ENCODE measurements at regions not wholly inside any gene's neighbourhood (a gene's known extent, or its start where the extent isn't known, plus 50 kb on each side); places are given as distances from the start of the nearest gene placed in this dataset.
A peak's percentile ranks its signal among the peaks of the same experiment; 100 is the strongest.

GRCh38 chr18:62634458-62634857 is 80.9 kb upstream of the PHLPP1 start:
- Histone ChIP-seq H3K27me3 (ENCODE audit: control insufficient read depth in 4 of 4, insufficient read depth in 4 of 4, low read length in 3 of 4) (no peaks in the 10 kb centered on the region), H3K4me3 (ENCODE audit: low read depth in 1 of 3, low read length in 3 of 3) (no peak overlapping the region), H3K9me3 (ENCODE audit: control insufficient read depth in 4 of 4, low read length in 3 of 4) (no peaks in the 10 kb centered on the region), H3K36me3 (ENCODE audit: control insufficient read depth in 4 of 4, insufficient read depth in 3 of 4, low read depth in 1 of 4, low read length in 3 of 4) (no peaks in the 10 kb centered on the region), H3K27ac (ENCODE audit: low read depth in 1 of 2, low read length in 2 of 2) (no peak overlapping the region), H3K4me1 (ENCODE audit: control insufficient read depth in 4 of 4, insufficient read depth in 4 of 4, low read length in 3 of 4) (peaks cover 5 to 18% (median 9%) of the 10 kb centered on the region in 4 donors), H3K9ac (ENCODE audit: low read depth in 1 of 2, low read length in 2 of 2) (no peak overlapping the region)
- no peak for DNase-seq (ENCODE audit: low spot score)
- TF ChIP-seq RXRA (IDR thresholded peaks at IDR 0.05) (no peak), YY1 (IDR thresholded peaks at IDR 0.05) (no peak), RAD21 (IDR thresholded peaks at IDR 0.05) (no peak)
- 75% methylated on average over 2 of the region's 2 CpGs for WGBS

GRCh38 chr18:62634979-62635630 is 80.2 kb upstream of the PHLPP1 start:
- Histone ChIP-seq H3K4me3 (ENCODE audit: low read depth in 1 of 3, low read length in 3 of 3) (no peak overlapping the region), H3K9ac (ENCODE audit: low read depth in 1 of 2, low read length in 2 of 2) (no peak overlapping the region), H3K36me3 (ENCODE audit: control insufficient read depth in 4 of 4, insufficient read depth in 3 of 4, low read depth in 1 of 4, low read length in 3 of 4) (no peaks in the 10 kb centered on the region), H3K27me3 (ENCODE audit: control insufficient read depth in 4 of 4, insufficient read depth in 4 of 4, low read length in 3 of 4) (no peaks in the 10 kb centered on the region), H3K27ac (ENCODE audit: low read depth in 1 of 2, low read length in 2 of 2) (no peak overlapping the region), H3K9me3 (ENCODE audit: control insufficient read depth in 4 of 4, low read length in 3 of 4) (no peaks in the 10 kb centered on the region), H3K4me1 (ENCODE audit: control insufficient read depth in 4 of 4, insufficient read depth in 4 of 4, low read length in 3 of 4) (peaks cover 5 to 18% (median 9%) of the 10 kb centered on the region in 4 donors)
- 83% methylated on average over 6 of the region's 6 CpGs for WGBS
- DNase-seq (ENCODE audit: low spot score): no peak
- TF ChIP-seq JUND (IDR thresholded peaks at IDR 0.05) (peak in 1 of 2 donors; percentile 17), REST (IDR thresholded peaks at IDR 0.05) (no peak)

- no peak overlapping the region for H3K27ac ChIP-seq (ENCODE audit: low read depth in 1 of 2, low read length in 2 of 2)
- no peaks in the 10 kb centered on the region for H3K36me3 ChIP-seq (ENCODE audit: control insufficient read depth in 4 of 4, insufficient read depth in 3 of 4, low read depth in 1 of 4, low read length in 3 of 4)
- H3K9ac ChIP-seq (ENCODE audit: low read depth in 1 of 2, low read length in 2 of 2): no peak overlapping the region
- TF ChIP-seq FOXA1 (IDR thresholded peaks at IDR 0.05) (no peak), JUND (IDR thresholded peaks at IDR 0.05) (no peak), ATF3 (IDR thresholded peaks at IDR 0.05) (no peak), NR2F2 (IDR thresholded peaks at IDR 0.05) (no peak), CTCF (IDR thresholded peaks at IDR 0.05; ENCODE audit: low read depth, low read length, missing input control) (no peak), MAX (IDR thresholded peaks at IDR 0.05) (no peak), ZBTB33 (IDR thresholded peaks at IDR 0.05) (no peak), YY1 (IDR thresholded peaks at IDR 0.05) (no peak), EGR1 (IDR thresholded peaks at IDR 0.05; ENCODE audit: low read depth in 2 of 2) (no peak)
- peaks cover 4 to 16% (median 9%) of the 10 kb centered on the region in 4 donors for H3K4me1 ChIP-seq (ENCODE audit: control insufficient read depth in 4 of 4, insufficient read depth in 4 of 4, low read length in 3 of 4)
- WGBS: 86% methylated on average over 3 of the region's 3 CpGs
- no peaks in the 10 kb centered on the region for H3K27me3 ChIP-seq (ENCODE audit: control insufficient read depth in 4 of 4, insufficient read depth in 4 of 4, low read length in 3 of 4)
- no peak for DNase-seq (ENCODE audit: low spot score)
- no peak overlapping the region for H3K4me3 ChIP-seq (ENCODE audit: low read depth in 1 of 3, low read length in 3 of 3)
- no peaks in the 10 kb centered on the region for H3K9me3 ChIP-seq (ENCODE audit: control insufficient read depth in 4 of 4, low read length in 3 of 4)
These were observed 77.9 kb upstream of the PHLPP1 start for GRCh38 chr18:62637403-62637802.
